ENCODE measurements at regions not wholly inside any gene's neighbourhood (a gene's known extent, or its start where the extent isn't known, plus 50 kb on each side); places are given as distances from the start of the nearest gene placed in this dataset.

DNA sequence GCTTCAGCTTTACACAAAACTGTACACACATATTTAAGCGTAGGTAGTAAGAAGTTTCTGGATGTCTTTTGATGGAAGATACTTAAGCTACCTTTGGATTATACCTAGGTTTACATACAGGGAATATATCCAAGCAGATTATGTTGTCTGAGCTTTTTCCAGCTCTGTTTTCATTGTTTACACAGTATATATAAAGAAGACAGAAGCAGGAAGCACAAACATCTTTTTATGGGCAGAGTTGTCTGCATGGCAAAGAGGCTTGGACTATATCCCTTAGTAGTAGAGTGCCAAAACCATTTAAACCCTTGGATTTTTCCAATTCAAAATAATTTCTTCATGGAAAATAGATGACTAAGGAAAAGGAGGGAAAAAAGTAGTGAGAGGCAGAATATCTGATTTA lies 329.4 kb upstream of the AGA start:
- Mint-ChIP-seq H3K27ac (no peak overlapping the region), H3K4me1 (no peaks in the 10 kb centered on the region), H3K36me3 (no peaks in the 10 kb centered on the region), H3K9me3 (peaks cover 0 to 3% (median 0%) of the 10 kb centered on the region in 7 donors), H3K4me3 (no peak overlapping the region), H3K27me3 (no peaks in the 10 kb centered on the region)
- H3K36me3 ChIP-seq (ENCODE audit: control insufficient read depth, insufficient read depth, low read length): no peaks in the 10 kb centered on the region
- no peak overlapping the region for H3K4me3 ChIP-seq (ENCODE audit: low read depth, low read length)
- H3K27me3 ChIP-seq (ENCODE audit: control insufficient read depth, insufficient read depth, low read length): no peaks in the 10 kb centered on the region
- no peak overlapping the region for H3K27ac ChIP-seq (ENCODE audit: insufficient read depth, low read length, poor library complexity, severe bottlenecking)
- ATAC-seq (ENCODE audit: low read depth in 2 of 2): no peak
- no peak for DNase-seq
- no peaks in the 10 kb centered on the region for H3K9me3 ChIP-seq (ENCODE audit: control insufficient read depth in 2 of 2, low read length in 2 of 2)
- no peaks in the 10 kb centered on the region for H3K4me1 ChIP-seq (ENCODE audit: control insufficient read depth, insufficient read depth, low read length, poor library complexity, severe bottlenecking)

GRCh38 chr4:177778623-177779022 lies 336.4 kb upstream of the AGA start:
- H3K27me3 Mint-ChIP-seq: no peaks in the 10 kb centered on the region
- H3K9me3 Mint-ChIP-seq: peaks cover 0 to 4% (median 0%) of the 10 kb centered on the region in 7 donors
- H3K27ac Mint-ChIP-seq: no peak overlapping the region
- H3K36me3 Mint-ChIP-seq: no peaks in the 10 kb centered on the region
- Histone ChIP-seq H3K36me3 (ENCODE audit: control insufficient read depth, insufficient read depth, low read length) (no peaks in the 10 kb centered on the region), H3K27ac (ENCODE audit: insufficient read depth, low read length, poor library complexity, severe bottlenecking) (no peak overlapping the region), H3K4me3 (ENCODE audit: low read depth, low read length) (no peak overlapping the region), H3K4me1 (ENCODE audit: control insufficient read depth, insufficient read depth, low read length, poor library complexity, severe bottlenecking) (no peaks in the 10 kb centered on the region), H3K9me3 (ENCODE audit: control insufficient read depth in 2 of 2, low read length in 2 of 2) (no peaks in the 10 kb centered on the region), H3K27me3 (ENCODE audit: control insufficient read depth, insufficient read depth, low read length) (no peaks in the 10 kb centered on the region)
- no peaks in the 10 kb centered on the region for H3K4me1 Mint-ChIP-seq
- H3K4me3 Mint-ChIP-seq: no peak overlapping the region
- ATAC-seq (ENCODE audit: low read depth in 2 of 2): no peak
- no peak for DNase-seq

- no peak overlapping the region for H3K27ac Mint-ChIP-seq
- peaks cover 0 to 5% (median 3%) of the 10 kb centered on the region in 7 donors for H3K9me3 Mint-ChIP-seq
- ATAC-seq (ENCODE audit: low read depth in 2 of 2) (no peak), DNase-seq (no peak)
- H3K4me3 ChIP-seq (ENCODE audit: low read depth, low read length): no peak overlapping the region
- no peaks in the 10 kb centered on the region for H3K9me3 ChIP-seq (ENCODE audit: control insufficient read depth in 2 of 2, low read length in 2 of 2)
- no peaks in the 10 kb centered on the region for H3K27me3 ChIP-seq (ENCODE audit: control insufficient read depth, insufficient read depth, low read length)
- no peaks in the 10 kb centered on the region for H3K27me3 Mint-ChIP-seq
- H3K4me3 Mint-ChIP-seq: no peak overlapping the region
- H3K27ac ChIP-seq (ENCODE audit: insufficient read depth, low read length, poor library complexity, severe bottlenecking): no peak overlapping the region
- no peaks in the 10 kb centered on the region for H3K4me1 ChIP-seq (ENCODE audit: control insufficient read depth, insufficient read depth, low read length, poor library complexity, severe bottlenecking)
- no peaks in the 10 kb centered on the region for H3K36me3 Mint-ChIP-seq
- H3K36me3 ChIP-seq (ENCODE audit: control insufficient read depth, insufficient read depth, low read length): no peaks in the 10 kb centered on the region
- no peaks in the 10 kb centered on the region for H3K4me1 Mint-ChIP-seq
Observed at GRCh38 chr4:177785000-177785399, 342.8 kb upstream of the AGA start.

GRCh38 chr4:177789610-177790009 lies 347.4 kb upstream of the AGA start:
- ATAC-seq (ENCODE audit: low read depth in 2 of 2) (no peak), DNase-seq (no peak)
- H3K9me3 ChIP-seq (ENCODE audit: control insufficient read depth in 2 of 2, low read length in 2 of 2): no peaks in the 10 kb centered on the region
- Mint-ChIP-seq H3K27me3 (no peaks in the 10 kb centered on the region), H3K27ac (no peak overlapping the region), H3K4me3 (no peak overlapping the region), H3K9me3 (peaks cover 0 to 4% (median 0%) of the 10 kb centered on the region in 7 donors), H3K36me3 (no peaks in the 10 kb centered on the region), H3K4me1 (no peaks in the 10 kb centered on the region)
- no peaks in the 10 kb centered on the region for H3K36me3 ChIP-seq (ENCODE audit: control insufficient read depth, insufficient read depth, low read length)
- H3K27me3 ChIP-seq (ENCODE audit: control insufficient read depth, insufficient read depth, low read length): no peaks in the 10 kb centered on the region
- no peak overlapping the region for H3K4me3 ChIP-seq (ENCODE audit: low read depth, low read length)
- no peaks in the 10 kb centered on the region for H3K4me1 ChIP-seq (ENCODE audit: control insufficient read depth, insufficient read depth, low read length, poor library complexity, severe bottlenecking)
- H3K27ac ChIP-seq (ENCODE audit: insufficient read depth, low read length, poor library complexity, severe bottlenecking): no peak overlapping the region

GRCh38 chr4:177791188-177791587 lies 349.0 kb upstream of the AGA start:
- no peaks in the 10 kb centered on the region for H3K36me3 Mint-ChIP-seq

DNA sequence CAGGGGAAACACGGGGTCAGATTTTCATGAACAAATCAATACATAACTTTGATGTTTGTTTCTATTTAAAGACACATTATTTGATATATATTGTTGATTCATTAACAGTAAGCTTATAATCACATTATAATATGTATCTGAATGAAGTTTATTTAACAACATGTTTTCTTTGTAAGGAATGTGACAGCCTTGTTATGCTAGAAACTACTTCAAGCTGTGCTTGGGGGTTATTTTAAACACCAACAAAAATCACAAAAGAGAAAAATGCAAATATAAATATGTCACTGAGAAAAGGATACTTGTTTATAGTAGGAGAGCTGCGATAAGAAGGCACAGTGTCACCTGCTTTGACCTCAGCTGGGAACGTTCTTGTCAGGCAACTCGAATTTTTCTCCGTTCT lies 354.6 kb upstream of the AGA start:
- Mint-ChIP-seq H3K36me3 (no peaks in the 10 kb centered on the region), H3K27ac (no peak overlapping the region), H3K9me3 (peaks cover 0 to 4% (median 0%) of the 10 kb centered on the region in 7 donors), H3K4me1 (no peaks in the 10 kb centered on the region), H3K27me3 (peaks cover 6% of the 10 kb centered on the region), H3K4me3 (no peak overlapping the region)
- no peaks in the 10 kb centered on the region for H3K9me3 ChIP-seq (ENCODE audit: control insufficient read depth in 2 of 2, low read length in 2 of 2)
- DNase-seq (no peak), ATAC-seq (ENCODE audit: low read depth in 2 of 2) (no peak)
- no peaks in the 10 kb centered on the region for H3K27me3 ChIP-seq (ENCODE audit: control insufficient read depth, insufficient read depth, low read length)
- H3K4me1 ChIP-seq (ENCODE audit: control insufficient read depth, insufficient read depth, low read length, poor library complexity, severe bottlenecking): no peaks in the 10 kb centered on the region
- no peaks in the 10 kb centered on the region for H3K36me3 ChIP-seq (ENCODE audit: control insufficient read depth, insufficient read depth, low read length)
- H3K4me3 ChIP-seq (ENCODE audit: low read depth, low read length): no peak overlapping the region
- H3K27ac ChIP-seq (ENCODE audit: insufficient read depth, low read length, poor library complexity, severe bottlenecking): no peak overlapping the region

More at GRCh38 chr4:177791188-177791587, 349.0 kb upstream of the AGA start:
- no peak overlapping the region for H3K4me3 Mint-ChIP-seq
- H3K27ac Mint-ChIP-seq: no peak overlapping the region
- no peaks in the 10 kb centered on the region for H3K27me3 Mint-ChIP-seq
- DNase-seq: no peak
- Histone ChIP-seq H3K4me1 (ENCODE audit: control insufficient read depth, insufficient read depth, low read length, poor library complexity, severe bottlenecking) (no peaks in the 10 kb centered on the region), H3K9me3 (ENCODE audit: control insufficient read depth in 2 of 2, low read length in 2 of 2) (no peaks in the 10 kb centered on the region), H3K27me3 (ENCODE audit: control insufficient read depth, insufficient read depth, low read length) (no peaks in the 10 kb centered on the region), H3K4me3 (ENCODE audit: low read depth, low read length) (no peak overlapping the region), H3K27ac (ENCODE audit: insufficient read depth, low read length, poor library complexity, severe bottlenecking) (no peak overlapping the region), H3K36me3 (ENCODE audit: control insufficient read depth, insufficient read depth, low read length) (no peaks in the 10 kb centered on the region)
- H3K9me3 Mint-ChIP-seq: peaks cover 0 to 2% (median 0%) of the 10 kb centered on the region in 7 donors
- ATAC-seq (ENCODE audit: low read depth in 2 of 2): no peak
- no peaks in the 10 kb centered on the region for H3K4me1 Mint-ChIP-seq

DNA sequence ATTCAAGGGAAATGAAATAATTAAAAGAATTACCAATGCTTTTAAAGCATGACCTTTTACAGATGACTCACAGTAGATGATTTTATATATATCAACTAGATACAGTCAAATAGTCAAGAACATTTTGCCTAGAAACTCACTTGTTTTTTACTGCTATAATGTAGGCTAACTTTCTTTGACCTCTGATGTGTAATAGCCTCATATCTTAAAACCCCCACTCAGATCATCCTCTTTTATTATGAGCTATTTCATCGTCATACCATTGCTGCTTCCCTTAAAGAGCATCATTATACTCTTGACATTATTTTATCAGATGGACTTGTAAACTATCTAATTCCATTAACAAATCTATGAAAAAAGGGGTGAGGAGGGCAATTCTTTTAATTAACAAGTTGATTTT lies 355.9 kb upstream of the AGA start:
- no peak for ATAC-seq (ENCODE audit: low read depth in 2 of 2)
- Histone ChIP-seq H3K9me3 (ENCODE audit: control insufficient read depth in 2 of 2, low read length in 2 of 2) (no peaks in the 10 kb centered on the region), H3K36me3 (ENCODE audit: control insufficient read depth, insufficient read depth, low read length) (no peaks in the 10 kb centered on the region), H3K4me3 (ENCODE audit: low read depth, low read length) (no peak overlapping the region), H3K27me3 (ENCODE audit: control insufficient read depth, insufficient read depth, low read length) (no peaks in the 10 kb centered on the region), H3K27ac (ENCODE audit: insufficient read depth, low read length, poor library complexity, severe bottlenecking) (no peak overlapping the region), H3K4me1 (ENCODE audit: control insufficient read depth, insufficient read depth, low read length, poor library complexity, severe bottlenecking) (no peaks in the 10 kb centered on the region)
- H3K4me3 Mint-ChIP-seq: no peak overlapping the region
- DNase-seq: no peak
- H3K9me3 Mint-ChIP-seq: peaks cover 0 to 2% (median 0%) of the 10 kb centered on the region in 7 donors
- H3K36me3 Mint-ChIP-seq: no peaks in the 10 kb centered on the region
- H3K27ac Mint-ChIP-seq: no peak overlapping the region
- H3K4me1 Mint-ChIP-seq: no peaks in the 10 kb centered on the region
- peaks cover 6% of the 10 kb centered on the region for H3K27me3 Mint-ChIP-seq

- no peak overlapping the region for H3K27ac ChIP-seq (ENCODE audit: insufficient read depth, low read length, poor library complexity, severe bottlenecking)
- Mint-ChIP-seq H3K27me3 (peaks cover 6% of the 10 kb centered on the region), H3K36me3 (no peaks in the 10 kb centered on the region), H3K9me3 (peaks cover 0 to 2% (median 0%) of the 10 kb centered on the region in 7 donors), H3K4me3 (no peak overlapping the region), H3K4me1 (no peaks in the 10 kb centered on the region), H3K27ac (no peak overlapping the region)
- H3K4me3 ChIP-seq (ENCODE audit: low read depth, low read length): no peak overlapping the region
- DNase-seq (no peak), ATAC-seq (ENCODE audit: low read depth in 2 of 2) (no peak)
- no peaks in the 10 kb centered on the region for H3K36me3 ChIP-seq (ENCODE audit: control insufficient read depth, insufficient read depth, low read length)
- H3K9me3 ChIP-seq (ENCODE audit: control insufficient read depth in 2 of 2, low read length in 2 of 2): no peaks in the 10 kb centered on the region
- H3K27me3 ChIP-seq (ENCODE audit: control insufficient read depth, insufficient read depth, low read length): no peaks in the 10 kb centered on the region
- no peaks in the 10 kb centered on the region for H3K4me1 ChIP-seq (ENCODE audit: control insufficient read depth, insufficient read depth, low read length, poor library complexity, severe bottlenecking)
Observed at GRCh38 chr4:177802162-177802561, 359.9 kb upstream of the AGA start.
